DOHH2 (cell line): ENCODE measurements at regions not wholly inside any gene's neighbourhood (a gene's known extent, or its start where the extent isn't known, plus 50 kb on each side); places are given as distances from the start of the nearest gene placed in this dataset.

Experiments used
- H3F3A ChIP-seq: fragments of 200-600 bp; sonication (generic), shearing (Covaris generic); 2 replicates; pipeline ENCODE4 v1.6.0; 2016; ENCODE audit warnings: antibody characterized with exemption, mild to moderate bottlenecking; ENCODE audit not compliant: control insufficient read depth, insufficient read depth
- H3K27ac ChIP-seq: fragments of 200-600 bp; sonication (generic); 2 replicates; pipeline ENCODE4 v1.5.1; 2014; ENCODE audit warnings: low read depth, mild to moderate bottlenecking, low read length, moderate library complexity
- H3K27me3 ChIP-seq: fragments of 200-600 bp; sonication (generic); 2 replicates; pipeline ENCODE4 v1.6.1; 2014; ENCODE audit warnings: mild to moderate bottlenecking, low read length, mixed read lengths; ENCODE audit not compliant: control insufficient read depth
- H3K36me3 ChIP-seq: fragments of 200-600 bp; sonication (generic); 2 replicates; pipeline ENCODE4 v1.6.1; 2014; ENCODE audit warnings: mild to moderate bottlenecking, low read length, moderate library complexity, mixed read lengths; ENCODE audit not compliant: control insufficient read depth
- H3K4me1 ChIP-seq: fragments of 200-600 bp; sonication (generic); 2 replicates; pipeline ENCODE4 v1.6.1; 2014; ENCODE audit warnings: mild to moderate bottlenecking, low read length, mixed read lengths; ENCODE audit not compliant: control insufficient read depth
- H3K4me2 ChIP-seq: fragments of 200-600 bp; sonication (generic); 2 replicates; pipeline ENCODE4 v1.6.0; 2014; ENCODE audit warnings: mild to moderate bottlenecking, low read length, moderate library complexity
- H3K4me3 ChIP-seq: fragments of 200-600 bp; sonication (generic); 2 replicates; pipeline ENCODE4 v1.5.1; 2014; ENCODE audit warnings: mild to moderate bottlenecking, low read length, mixed read lengths
- H3K79me2 ChIP-seq: fragments of 200-600 bp; sonication (generic); 2 replicates; pipeline ENCODE4 v1.6.1; 2014; ENCODE audit warnings: mild to moderate bottlenecking, low read length, mixed read lengths; ENCODE audit not compliant: control insufficient read depth
- H3K9me2 ChIP-seq: fragments of 200-600 bp; sonication (generic); replicated peaks from 2 replicates; pipeline ENCODE4 v1.6.1; 2014; ENCODE audit warnings: mild to moderate bottlenecking, low read length, mixed read lengths; ENCODE audit not compliant: control insufficient read depth
- H3K9me3 ChIP-seq: fragments of 200-600 bp; sonication (generic); 2 replicates; pipeline ENCODE4 v1.6.1; 2014; ENCODE audit warnings: antibody characterized with exemption, low read length, mixed read lengths; ENCODE audit not compliant: control insufficient read depth, insufficient read depth
- H4K20me1 ChIP-seq: fragments of 200-600 bp; sonication (generic); 2 replicates; pipeline ENCODE4 v1.6.0; 2014; ENCODE audit warnings: low read depth, mild to moderate bottlenecking, antibody characterized with exemption, low read length, moderate library complexity; ENCODE audit not compliant: control insufficient read depth, insufficient read depth
- EZH2phosphoT487 ChIP-seq: fragments of 200-600 bp; sonication (generic); IDR thresholded peaks from 2 replicates; pipeline ENCODE4 v1.6.1; 2017; ENCODE audit warnings: borderline replicate concordance, mild to moderate bottlenecking, antibody characterized with exemption, low read length, moderate library complexity, mixed read lengths
- TF ChIP-seq, protein P1 (sequence below): fragments of 200-600 bp; sonication (generic); IDR thresholded peaks from one replicate; pipeline ENCODE4 v1.5.1; 2014; ENCODE audit warnings: antibody characterized with exemption, mild to moderate bottlenecking, low read depth, low read length; ENCODE audit not compliant: poor library complexity, severe bottlenecking

DNA sequence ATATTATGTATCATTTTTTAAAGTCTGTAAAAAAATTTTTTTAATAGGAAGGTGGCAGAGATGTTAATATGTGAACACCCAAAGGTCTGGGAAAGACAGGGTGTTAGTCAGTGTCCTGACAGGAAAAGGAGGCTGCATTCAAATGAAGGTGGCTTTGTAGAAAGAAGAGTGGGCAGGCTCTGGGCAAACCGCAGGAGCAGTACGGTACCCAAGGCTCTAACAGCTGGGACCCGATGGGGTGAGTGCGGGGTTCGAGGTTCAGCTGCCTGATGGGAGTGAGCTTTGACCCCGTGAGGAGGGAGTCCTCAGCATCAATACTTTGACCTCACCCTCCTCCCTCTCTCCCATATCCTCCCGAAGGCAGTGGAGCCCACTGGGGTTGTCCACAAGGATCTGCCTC, 142.5 kb downstream of the C11orf91 start:
- no peaks in the 10 kb centered on the region for H3K27me3 ChIP-seq
- no peak overlapping the region for H3K4me2 ChIP-seq
- no peak overlapping the region for H3K4me3 ChIP-seq
- no peaks in the 10 kb centered on the region for H4K20me1 ChIP-seq
- no peaks in the 10 kb centered on the region for H3K9me2 ChIP-seq
- H3K79me2 ChIP-seq, result no peaks in the 10 kb centered on the region
- H3F3A ChIP-seq, result no peaks in the 10 kb centered on the region
- TF ChIP-seq, protein P1, sequence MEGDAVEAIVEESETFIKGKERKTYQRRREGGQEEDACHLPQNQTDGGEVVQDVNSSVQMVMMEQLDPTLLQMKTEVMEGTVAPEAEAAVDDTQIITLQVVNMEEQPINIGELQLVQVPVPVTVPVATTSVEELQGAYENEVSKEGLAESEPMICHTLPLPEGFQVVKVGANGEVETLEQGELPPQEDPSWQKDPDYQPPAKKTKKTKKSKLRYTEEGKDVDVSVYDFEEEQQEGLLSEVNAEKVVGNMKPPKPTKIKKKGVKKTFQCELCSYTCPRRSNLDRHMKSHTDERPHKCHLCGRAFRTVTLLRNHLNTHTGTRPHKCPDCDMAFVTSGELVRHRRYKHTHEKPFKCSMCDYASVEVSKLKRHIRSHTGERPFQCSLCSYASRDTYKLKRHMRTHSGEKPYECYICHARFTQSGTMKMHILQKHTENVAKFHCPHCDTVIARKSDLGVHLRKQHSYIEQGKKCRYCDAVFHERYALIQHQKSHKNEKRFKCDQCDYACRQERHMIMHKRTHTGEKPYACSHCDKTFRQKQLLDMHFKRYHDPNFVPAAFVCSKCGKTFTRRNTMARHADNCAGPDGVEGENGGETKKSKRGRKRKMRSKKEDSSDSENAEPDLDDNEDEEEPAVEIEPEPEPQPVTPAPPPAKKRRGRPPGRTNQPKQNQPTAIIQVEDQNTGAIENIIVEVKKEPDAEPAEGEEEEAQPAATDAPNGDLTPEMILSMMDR, result no peak
- TF ChIP-seq EZH2phosphoT487, result no peak
- H3K4me1 ChIP-seq, result no peaks in the 10 kb centered on the region
- H3K27ac ChIP-seq, result no peak overlapping the region
- H3K9me3 ChIP-seq, result no peaks in the 10 kb centered on the region
- peaks cover 32% of the 10 kb centered on the region for H3K36me3 ChIP-seq

GRCh38 chr11:33557201-33557600, 143.4 kb downstream of the C11orf91 start:
- TF ChIP-seq, protein P1, result no peak
- no peak for TF ChIP-seq EZH2phosphoT487
- no peaks in the 10 kb centered on the region for H3F3A ChIP-seq
- peaks cover 30% of the 10 kb centered on the region for H3K36me3 ChIP-seq
- no peak overlapping the region for H3K4me2 ChIP-seq
- H3K4me3 ChIP-seq, result no peak overlapping the region
- no peaks in the 10 kb centered on the region for H3K4me1 ChIP-seq
- no peaks in the 10 kb centered on the region for H4K20me1 ChIP-seq
- H3K9me2 ChIP-seq, result no peaks in the 10 kb centered on the region
- H3K27me3 ChIP-seq, result no peaks in the 10 kb centered on the region
- H3K79me2 ChIP-seq, result no peaks in the 10 kb centered on the region
- H3K27ac ChIP-seq, result no peak overlapping the region
- H3K9me3 ChIP-seq, result no peaks in the 10 kb centered on the region

DNA sequence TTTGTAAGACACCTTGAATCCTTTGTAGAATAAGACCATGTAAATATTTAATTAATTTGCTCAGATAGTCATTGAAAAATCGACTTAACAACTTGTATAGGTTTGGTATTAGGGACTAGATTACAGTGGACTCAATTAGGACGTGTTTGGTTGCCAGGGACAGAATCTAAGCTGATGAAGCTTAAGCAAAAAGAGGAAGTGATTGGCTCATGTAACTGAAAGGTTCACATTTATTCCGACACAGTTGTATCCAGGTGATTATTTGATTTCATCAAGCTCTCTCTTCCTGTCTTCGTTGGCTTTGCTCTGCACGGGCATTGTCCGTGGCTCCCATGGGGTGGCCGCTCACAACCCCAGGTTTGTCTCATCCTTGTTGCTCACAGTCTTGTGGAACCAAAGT, 146.4 kb downstream of the C11orf91 start:
- H3K27me3 ChIP-seq, result no peaks in the 10 kb centered on the region
- no peaks in the 10 kb centered on the region for H3K79me2 ChIP-seq

More for the DNA sequence above, 146.4 kb downstream of the C11orf91 start:
- no peaks in the 10 kb centered on the region for H3K4me1 ChIP-seq
- no peak overlapping the region for H3K4me3 ChIP-seq
- H3K9me2 ChIP-seq, result no peaks in the 10 kb centered on the region
- H3K4me2 ChIP-seq, result no peak overlapping the region
- no peaks in the 10 kb centered on the region for H3F3A ChIP-seq
- H3K36me3 ChIP-seq, result peaks cover 29% of the 10 kb centered on the region
- H3K9me3 ChIP-seq, result no peaks in the 10 kb centered on the region
- no peaks in the 10 kb centered on the region for H4K20me1 ChIP-seq
- TF ChIP-seq, protein P1, result no peak
- TF ChIP-seq EZH2phosphoT487, result no peak
- no peak overlapping the region for H3K27ac ChIP-seq
